ENCODE measurements at regions not wholly inside any gene's neighbourhood (a gene's known extent, or its start where the extent isn't known, plus 50 kb on each side); places are given as distances from the start of the nearest gene placed in this dataset.

- peak; percentile 0 to 21 for DNase-seq
- H2AK5ac ChIP-seq (ENCODE audit: low read length) = no peak overlapping the region
Measured at GRCh38 chr21:25501996-25502665, 105.2 kb downstream of the MRPL39 start.

GRCh38 chr21:25501462-25501861 is 105.8 kb downstream of the MRPL39 start:
- Histone ChIP-seq H2BK12ac (ENCODE audit: low read length) (no peak overlapping the region), H2AFZ (ENCODE audit: insufficient read depth, low read length, poor library complexity) (no peak overlapping the region), H3K18ac (ENCODE audit: low read length) (no peak overlapping the region), H2BK5ac (ENCODE audit: low read depth, low read length, poor library complexity) (no peak overlapping the region), H3K4me1 (ENCODE audit: control insufficient read depth in 1 of 2, insufficient read depth in 2 of 2, low read length in 2 of 2) (no peaks in the 10 kb centered on the region), H3K79me1 (ENCODE audit: low read length) (no peaks in the 10 kb centered on the region), H3K4me3 (ENCODE audit: low read depth, low read length) (no peak overlapping the region), H3K79me2 (ENCODE audit: control insufficient read depth, insufficient read depth, low read length, poor library complexity) (no peaks in the 10 kb centered on the region), H3K4me2 (ENCODE audit: low read length) (no peak overlapping the region), H4K12ac (ENCODE audit: low read depth, low read length) (no peak overlapping the region), H3K27ac (ENCODE audit: low read depth, low read length) (no peak overlapping the region), H3K23ac (ENCODE audit: low read length) (no peak overlapping the region), H2AK5ac (ENCODE audit: low read length) (no peak overlapping the region), H3K27me3 (ENCODE audit: insufficient read depth, low read length) (no peaks in the 10 kb centered on the region), H3K36me3 (ENCODE audit: control insufficient read depth in 1 of 2, insufficient read depth in 2 of 2, low read length in 2 of 2) (no peaks in the 10 kb centered on the region), H4K8ac (ENCODE audit: low read depth, low read length) (no peak overlapping the region), H3K9ac (ENCODE audit: low read length) (no peak overlapping the region), H3K9me3 (ENCODE audit: insufficient read depth, low read depth, low read length) (no peaks in the 10 kb centered on the region), H3K4ac (ENCODE audit: low read depth, low read length) (no peak overlapping the region), H4K91ac (ENCODE audit: low read depth, low read length) (no peak overlapping the region), H2BK120ac (ENCODE audit: insufficient read depth, low read length, poor library complexity) (no peak overlapping the region), H3K14ac (ENCODE audit: low read length) (no peak overlapping the region)
- WGBS (ENCODE audit: extremely low coverage, insufficient coverage, insufficient read length) = no CpG with 5 or more reads among the region's 2 CpGs
- DNase-seq = no peak

More at GRCh38 chr21:25501996-25502665, 105.2 kb downstream of the MRPL39 start:
- Histone ChIP-seq H3K27ac (ENCODE audit: low read depth, low read length) (no peak overlapping the region), H3K9ac (ENCODE audit: low read length) (no peak overlapping the region), H3K4ac (ENCODE audit: low read depth, low read length) (no peak overlapping the region), H3K79me1 (ENCODE audit: low read length) (no peaks in the 10 kb centered on the region), H2AFZ (ENCODE audit: insufficient read depth, low read length, poor library complexity) (no peak overlapping the region), H3K4me1 (ENCODE audit: control insufficient read depth in 1 of 2, insufficient read depth in 2 of 2, low read length in 2 of 2) (no peaks in the 10 kb centered on the region), H3K4me2 (ENCODE audit: low read length) (no peak overlapping the region), H3K9me3 (ENCODE audit: insufficient read depth, low read depth, low read length) (no peaks in the 10 kb centered on the region), H4K12ac (ENCODE audit: low read depth, low read length) (no peak overlapping the region), H3K4me3 (ENCODE audit: low read depth, low read length) (no peak overlapping the region), H3K14ac (ENCODE audit: low read length) (no peak overlapping the region), H2BK120ac (ENCODE audit: insufficient read depth, low read length, poor library complexity) (no peak overlapping the region), H3K36me3 (ENCODE audit: control insufficient read depth in 1 of 2, insufficient read depth in 2 of 2, low read length in 2 of 2) (no peaks in the 10 kb centered on the region), H2BK12ac (ENCODE audit: low read length) (no peak overlapping the region), H3K23ac (ENCODE audit: low read length) (no peak overlapping the region), H2BK5ac (ENCODE audit: low read depth, low read length, poor library complexity) (no peak overlapping the region), H3K27me3 (ENCODE audit: insufficient read depth, low read length) (no peaks in the 10 kb centered on the region), H4K8ac (ENCODE audit: low read depth, low read length) (no peak overlapping the region), H3K18ac (ENCODE audit: low read length) (no peak overlapping the region), H3K79me2 (ENCODE audit: control insufficient read depth, insufficient read depth, low read length, poor library complexity) (no peaks in the 10 kb centered on the region), H4K91ac (ENCODE audit: low read depth, low read length) (no peak overlapping the region)
- no CpG with 5 or more reads among the region's 1 CpG for WGBS (ENCODE audit: extremely low coverage, insufficient coverage, insufficient read length)

- no peak overlapping the region for H3K4me2 ChIP-seq (ENCODE audit: low read length)
- no peak overlapping the region for H4K91ac ChIP-seq (ENCODE audit: low read depth, low read length)
- no peak overlapping the region for H3K27ac ChIP-seq (ENCODE audit: low read depth, low read length)
- no peak overlapping the region for H3K4me3 ChIP-seq (ENCODE audit: low read depth, low read length)
- H3K18ac ChIP-seq (ENCODE audit: low read length) = no peak overlapping the region
- no peak overlapping the region for H3K9ac ChIP-seq (ENCODE audit: low read length)
- H2BK5ac ChIP-seq (ENCODE audit: low read depth, low read length, poor library complexity) = no peak overlapping the region
- H3K36me3 ChIP-seq (ENCODE audit: control insufficient read depth in 1 of 2, insufficient read depth in 2 of 2, low read length in 2 of 2) = no peaks in the 10 kb centered on the region
- no CpG with 5 or more reads among the region's 2 CpGs for WGBS (ENCODE audit: extremely low coverage, insufficient coverage, insufficient read length)
- H3K23ac ChIP-seq (ENCODE audit: low read length) = peak overlapping the region; percentile 70
- H2BK120ac ChIP-seq (ENCODE audit: insufficient read depth, low read length, poor library complexity) = no peak overlapping the region
- no peak overlapping the region for H2BK12ac ChIP-seq (ENCODE audit: low read length)
- H3K9me3 ChIP-seq (ENCODE audit: insufficient read depth, low read depth, low read length) = no peaks in the 10 kb centered on the region
- H4K8ac ChIP-seq (ENCODE audit: low read depth, low read length) = no peak overlapping the region
- DNase-seq = no peak
- H2AK5ac ChIP-seq (ENCODE audit: low read length) = no peak overlapping the region
- no peak overlapping the region for H4K12ac ChIP-seq (ENCODE audit: low read depth, low read length)
- no peaks in the 10 kb centered on the region for H3K4me1 ChIP-seq (ENCODE audit: control insufficient read depth in 1 of 2, insufficient read depth in 2 of 2, low read length in 2 of 2)
- H3K27me3 ChIP-seq (ENCODE audit: insufficient read depth, low read length) = no peaks in the 10 kb centered on the region
- H3K14ac ChIP-seq (ENCODE audit: low read length) = no peak overlapping the region
- H3K79me1 ChIP-seq (ENCODE audit: low read length) = no peaks in the 10 kb centered on the region
- H3K79me2 ChIP-seq (ENCODE audit: control insufficient read depth, insufficient read depth, low read length, poor library complexity) = no peaks in the 10 kb centered on the region
- H2AFZ ChIP-seq (ENCODE audit: insufficient read depth, low read length, poor library complexity) = no peak overlapping the region
- H3K4ac ChIP-seq (ENCODE audit: low read depth, low read length) = no peak overlapping the region
Measured at GRCh38 chr21:25500598-25500997, 106.7 kb downstream of the MRPL39 start.

GRCh38 chr21:25496825-25497482 is 110.3 kb downstream of the MRPL39 start:
- no peak overlapping the region for H3K4ac ChIP-seq (ENCODE audit: low read depth, low read length)
- no peaks in the 10 kb centered on the region for H3K4me1 ChIP-seq (ENCODE audit: control insufficient read depth in 1 of 2, insufficient read depth in 2 of 2, low read length in 2 of 2)
- H3K9me3 ChIP-seq (ENCODE audit: insufficient read depth, low read depth, low read length) = no peaks in the 10 kb centered on the region
- no peak overlapping the region for H2BK12ac ChIP-seq (ENCODE audit: low read length)
- no peak overlapping the region for H4K12ac ChIP-seq (ENCODE audit: low read depth, low read length)
- no peak overlapping the region for H2AK5ac ChIP-seq (ENCODE audit: low read length)
- WGBS (ENCODE audit: extremely low coverage, insufficient coverage, insufficient read length) = no CpG with 5 or more reads among the region's 2 CpGs
- H2BK5ac ChIP-seq (ENCODE audit: low read depth, low read length, poor library complexity) = no peak overlapping the region
- no peaks in the 10 kb centered on the region for H3K27me3 ChIP-seq (ENCODE audit: insufficient read depth, low read length)
- no peak for DNase-seq
- no peak overlapping the region for H3K4me3 ChIP-seq (ENCODE audit: low read depth, low read length)
- no peaks in the 10 kb centered on the region for H3K36me3 ChIP-seq (ENCODE audit: control insufficient read depth in 1 of 2, insufficient read depth in 2 of 2, low read length in 2 of 2)
- no peak overlapping the region for H3K9ac ChIP-seq (ENCODE audit: low read length)
- H2AFZ ChIP-seq (ENCODE audit: insufficient read depth, low read length, poor library complexity) = no peak overlapping the region
- H3K23ac ChIP-seq (ENCODE audit: low read length) = no peak overlapping the region
- H3K14ac ChIP-seq (ENCODE audit: low read length) = no peak overlapping the region
- H4K91ac ChIP-seq (ENCODE audit: low read depth, low read length) = no peak overlapping the region
- no peak overlapping the region for H4K8ac ChIP-seq (ENCODE audit: low read depth, low read length)
- H2BK120ac ChIP-seq (ENCODE audit: insufficient read depth, low read length, poor library complexity) = no peak overlapping the region
- H3K18ac ChIP-seq (ENCODE audit: low read length) = no peak overlapping the region
- H3K27ac ChIP-seq (ENCODE audit: low read depth, low read length) = no peak overlapping the region
- H3K79me2 ChIP-seq (ENCODE audit: control insufficient read depth, insufficient read depth, low read length, poor library complexity) = no peaks in the 10 kb centered on the region
- no peaks in the 10 kb centered on the region for H3K79me1 ChIP-seq (ENCODE audit: low read length)
- H3K4me2 ChIP-seq (ENCODE audit: low read length) = no peak overlapping the region
